HG03520 (cell line): ENCODE measurements at regions not wholly inside any gene's neighbourhood (a gene's known extent, or its start where the extent isn't known, plus 50 kb on each side); places are given as distances from the start of the nearest gene placed in this dataset.
"Not testable (repeated sequence)": the region's sequence is repeated elsewhere in the genome, so short reads cannot be mapped to it uniquely, and the experiment has no call there.

ENCODE experiments used
- ATAC-seq: cut with Tn5 transposase; IDR thresholded peaks from one replicate; pipeline ENCODE4 v1.9.1; 2021; ENCODE audit warnings: mild to moderate bottlenecking, moderate library complexity; ENCODE audit not compliant: unreplicated experiment

DNA sequence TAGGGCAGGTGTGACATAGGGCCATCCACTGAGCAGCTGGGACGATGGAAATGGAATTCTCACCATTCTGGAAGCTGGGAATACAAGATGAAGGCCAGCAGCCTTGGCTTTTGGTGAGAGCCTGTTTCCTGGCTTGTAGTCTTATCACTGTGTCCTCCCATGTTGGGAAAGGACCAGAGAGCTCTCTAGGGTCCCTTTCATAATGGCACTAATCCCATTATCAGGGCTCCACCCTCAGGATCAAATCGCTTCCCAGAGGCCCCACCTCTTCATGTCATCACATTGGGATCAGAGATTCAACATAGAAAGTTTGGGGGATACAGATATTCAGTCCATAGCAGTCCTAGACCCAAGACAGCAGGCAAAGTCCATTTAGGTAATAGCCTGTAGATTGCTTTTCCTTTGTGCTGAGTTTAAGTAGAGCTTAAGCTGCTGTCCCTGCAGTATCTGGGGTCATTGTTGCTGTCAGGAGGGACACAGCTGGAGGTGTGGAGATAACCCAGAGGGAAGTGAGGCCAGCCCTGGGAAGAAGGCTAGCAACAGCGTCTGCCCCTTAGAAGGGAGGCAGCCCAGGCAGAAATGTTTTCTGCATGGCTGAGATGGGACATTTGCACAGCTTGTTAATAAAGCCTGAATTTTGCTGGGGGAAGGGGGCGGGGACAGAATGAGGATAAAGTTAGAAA lies 136.5 kb upstream of the GPR12 start:
- ATAC-seq: no peak

DNA sequence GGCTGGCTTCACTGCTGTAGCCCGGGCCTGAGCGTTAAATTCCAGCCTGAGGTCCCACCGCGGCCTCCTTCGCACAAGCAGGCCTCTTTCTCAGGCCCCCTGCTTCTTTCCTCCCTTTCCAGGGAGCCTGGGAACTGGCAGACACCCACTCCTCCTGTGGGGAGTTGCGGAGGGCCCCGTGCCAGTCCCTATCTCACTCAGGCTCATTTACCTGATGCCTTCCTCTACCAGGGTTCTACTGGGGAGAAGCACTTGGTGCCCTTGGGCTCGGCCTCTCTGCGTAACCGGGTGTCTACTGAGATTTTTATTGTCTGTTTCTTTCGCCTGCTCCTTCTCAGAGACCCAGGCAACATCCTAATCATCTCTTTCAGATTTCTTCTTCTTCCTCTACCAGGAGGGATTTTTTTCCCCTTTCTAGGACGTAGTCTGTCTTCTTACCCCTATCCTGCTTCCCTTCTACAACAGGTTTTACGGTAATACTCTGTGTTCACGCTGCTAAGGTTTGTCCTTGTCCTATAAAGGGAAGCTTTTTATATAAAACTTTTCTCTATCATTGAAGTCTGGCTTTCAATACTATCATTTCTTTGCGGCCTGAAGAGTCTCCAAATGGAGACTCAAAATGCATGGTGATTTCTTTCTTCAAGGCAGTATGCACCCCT lies 135.4 kb upstream of the GPR12 start:
- ATAC-seq: no peak

DNA sequence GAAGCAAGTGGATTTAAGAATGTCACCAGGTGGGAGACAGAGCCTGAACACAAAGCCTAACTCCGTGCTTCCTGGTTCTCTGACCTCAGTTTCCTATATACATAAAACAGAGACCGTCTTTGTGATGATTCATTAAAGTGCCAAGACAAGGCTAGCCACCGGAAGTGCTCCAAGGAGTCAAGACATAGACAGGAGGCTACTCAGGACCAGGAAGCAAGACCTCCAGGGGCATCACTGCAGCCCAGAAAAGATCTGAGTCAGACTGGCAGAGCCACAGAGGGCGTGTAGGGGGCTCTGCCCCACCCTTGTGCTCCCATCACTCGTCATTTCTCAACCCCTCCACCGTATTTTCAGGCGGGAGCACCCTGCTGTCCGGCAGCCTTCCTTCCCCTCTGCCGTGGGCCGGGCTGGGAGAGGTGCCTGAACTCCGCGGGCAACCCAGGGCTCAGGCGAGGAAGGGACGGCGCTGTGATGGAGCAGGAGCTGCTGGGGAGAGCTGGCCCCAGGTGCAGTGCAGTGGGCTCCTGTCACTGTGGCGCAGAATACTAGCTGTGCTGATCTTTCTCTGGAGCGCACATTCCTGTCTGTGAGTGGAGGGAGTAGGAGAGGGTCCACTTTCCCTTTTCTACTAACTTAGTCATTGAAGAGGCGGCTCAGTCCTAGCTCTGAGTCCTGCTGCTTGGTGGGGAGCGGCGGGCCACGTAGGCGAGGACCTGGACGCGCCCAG lies 134.7 kb upstream of the GPR12 start:
- no peak for ATAC-seq

DNA sequence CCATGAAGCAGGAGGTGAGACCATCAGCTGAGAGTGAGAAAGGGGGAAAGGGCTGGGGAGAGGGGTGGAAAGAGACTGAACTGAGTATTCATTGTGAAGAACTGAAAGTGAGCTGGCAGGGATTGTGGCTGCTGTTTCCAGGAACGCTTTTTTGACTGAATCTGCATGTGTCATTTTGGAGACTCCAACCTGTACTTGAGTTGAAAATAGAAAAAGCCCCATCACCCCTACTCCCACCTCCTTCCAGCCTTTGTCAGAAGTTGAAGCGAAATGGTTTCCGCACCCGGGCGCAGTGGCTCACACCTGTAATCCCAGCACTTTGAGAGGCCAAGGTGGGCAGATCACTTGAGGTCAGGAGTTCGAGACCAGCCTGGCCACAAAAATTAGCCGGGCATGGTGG lies 128.0 kb upstream of the GPR12 start:
- ATAC-seq: no peak

DNA sequence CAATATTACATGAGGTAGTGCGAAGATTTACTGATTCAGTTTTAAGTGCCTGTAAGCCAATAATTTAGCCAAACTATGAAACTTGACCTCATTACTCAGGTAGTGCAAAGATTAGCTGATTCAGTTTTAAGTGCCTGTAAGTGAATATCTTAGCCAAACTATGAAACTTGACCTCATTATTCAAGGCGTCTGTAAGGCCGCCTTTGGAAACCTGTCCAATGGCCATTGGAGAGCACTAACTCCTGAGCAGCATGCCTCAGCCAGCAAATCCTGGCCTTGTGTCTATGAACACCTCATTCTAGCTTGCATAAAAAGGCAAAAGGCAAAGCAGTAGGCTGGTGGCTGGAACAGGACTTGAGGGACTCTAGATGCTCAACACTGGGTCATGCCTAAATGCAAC lies 127.0 kb upstream of the GPR12 start:
- no peak for ATAC-seq

GRCh38 chr13:26883613-26884257 lies 123.1 kb upstream of the GPR12 start:
- no peak for ATAC-seq

GRCh38 chr13:26882731-26883130 lies 122.1 kb upstream of the GPR12 start:
- no peak for ATAC-seq

- no peak for ATAC-seq
Observed at GRCh38 chr13:26881154-26881553, 120.6 kb upstream of the GPR12 start.

DNA sequence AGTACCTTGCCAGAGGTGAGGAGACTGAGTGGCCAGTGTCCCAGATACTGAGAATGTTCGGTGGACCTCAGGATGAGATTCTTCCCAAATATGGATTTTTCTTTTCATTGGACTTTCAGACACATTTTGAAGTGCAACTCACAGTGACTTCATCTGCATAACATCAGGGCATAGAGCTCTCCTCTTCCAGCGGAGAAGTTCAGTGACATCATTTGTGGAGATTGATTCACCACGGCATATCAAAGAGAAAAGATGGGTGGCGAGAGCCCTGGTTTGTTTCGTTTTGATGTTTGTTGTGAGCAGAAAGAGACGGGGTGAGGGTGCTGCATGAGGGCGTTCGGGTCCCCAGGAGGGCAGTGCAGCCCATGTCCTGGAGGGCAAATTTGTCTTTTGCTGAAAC lies 120.1 kb upstream of the GPR12 start:
- no peak for ATAC-seq

- no peak for ATAC-seq
Observed at GRCh38 chr13:26878438-26878837, 117.9 kb upstream of the GPR12 start.

GRCh38 chr13:26873386-26873698 lies 112.8 kb upstream of the GPR12 start:
- ATAC-seq: no peak

GRCh38 chr13:26872525-26873385 lies 112.2 kb upstream of the GPR12 start:
- ATAC-seq: no peak

DNA sequence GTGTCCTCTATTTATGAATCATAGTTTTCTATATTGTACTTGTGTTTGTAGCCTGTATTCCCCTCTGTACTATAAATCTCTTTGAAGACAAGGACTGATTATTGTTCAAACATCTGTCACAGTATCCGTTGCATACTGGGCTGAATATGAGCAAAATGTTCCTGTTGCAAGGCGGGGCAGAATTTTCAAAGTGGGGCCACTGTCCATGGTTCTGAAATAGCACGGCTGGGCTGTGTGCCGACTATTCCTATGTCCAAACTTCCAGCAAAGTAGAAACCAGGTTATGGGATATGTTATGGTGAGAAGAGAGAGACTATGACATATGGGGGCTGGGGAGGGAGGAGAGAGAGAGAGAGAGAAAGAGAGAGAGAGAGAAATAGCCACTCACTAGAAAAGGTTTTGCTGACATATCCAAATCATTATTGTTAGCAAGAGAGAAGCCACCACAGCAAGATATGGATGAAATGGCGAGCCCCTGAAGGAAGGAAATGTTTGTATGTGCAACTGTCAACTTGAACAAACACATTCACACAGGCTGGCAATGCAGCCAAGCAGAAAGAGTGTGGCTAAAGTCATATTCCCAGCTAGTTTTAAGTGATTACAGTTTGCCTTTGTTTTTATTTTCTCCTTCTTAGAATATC lies 107.0 kb upstream of the GPR12 start:
- ATAC-seq: no peak

DNA sequence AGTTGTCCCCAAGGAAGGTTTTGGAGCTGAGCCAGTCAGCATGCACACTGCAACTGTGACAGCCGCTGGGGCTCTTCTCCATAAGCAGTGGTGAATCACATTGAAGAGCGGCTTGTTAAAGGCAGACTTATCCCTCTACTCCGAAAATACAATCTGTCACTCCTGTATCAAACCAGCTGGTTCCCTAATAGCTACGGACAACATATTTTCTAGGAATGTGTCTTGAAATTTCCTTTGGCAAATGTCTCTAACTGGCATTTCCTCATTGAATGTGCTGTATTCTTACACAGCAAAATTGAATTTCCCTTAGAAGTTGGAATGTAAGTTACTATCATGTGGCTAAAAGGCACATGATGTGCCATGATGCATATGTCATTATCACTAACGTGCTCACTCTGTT lies 104.0 kb upstream of the GPR12 start:
- ATAC-seq: no peak

DNA sequence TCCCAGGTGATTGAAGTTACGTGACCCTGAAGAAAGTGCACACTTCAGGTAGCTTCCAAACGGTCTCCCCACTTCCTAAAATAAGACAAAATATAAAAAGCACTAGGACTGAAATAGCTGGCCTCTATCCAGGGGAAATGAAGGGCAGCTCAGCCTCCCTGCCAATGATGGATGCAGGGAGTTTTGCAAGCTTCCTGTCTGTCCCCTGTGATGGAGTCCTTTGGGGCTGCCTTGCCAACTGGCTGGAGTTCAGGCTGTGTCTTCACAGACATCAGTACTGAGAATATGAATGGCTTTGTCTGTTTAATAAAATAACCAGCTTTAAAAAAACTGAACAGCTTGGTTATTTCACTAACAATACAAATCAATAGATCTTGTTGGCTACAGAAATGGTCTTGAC lies 101.4 kb upstream of the GPR12 start:
- no peak for ATAC-seq

GRCh38 chr13:26855921-26856320 lies 95.3 kb upstream of the GPR12 start:
- ATAC-seq: no peak

- no peak for ATAC-seq
Observed at GRCh38 chr13:26855071-26855470, 94.5 kb upstream of the GPR12 start.

DNA sequence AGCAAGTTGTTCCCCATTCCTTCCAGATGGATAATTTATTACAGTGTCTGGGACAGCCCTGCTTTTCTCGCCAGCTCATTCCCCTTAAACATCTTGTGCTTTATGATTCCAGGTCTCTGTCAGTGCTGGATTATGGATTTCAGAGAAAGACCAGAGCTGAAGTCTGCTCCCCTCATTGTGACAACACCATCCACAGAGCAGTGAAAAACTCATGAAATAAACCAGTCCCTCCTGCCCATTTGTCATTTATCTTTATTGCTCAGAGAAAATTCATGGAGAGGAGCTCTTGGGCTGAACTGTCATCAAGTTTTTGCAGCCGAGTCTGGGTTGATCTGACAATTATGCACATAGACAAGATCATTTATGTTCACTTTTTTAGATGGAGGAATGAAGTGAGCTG lies 92.7 kb upstream of the GPR12 start:
- ATAC-seq: no peak

- no peak for ATAC-seq
Observed at GRCh38 chr13:26847281-26847680, 86.7 kb upstream of the GPR12 start.

DNA sequence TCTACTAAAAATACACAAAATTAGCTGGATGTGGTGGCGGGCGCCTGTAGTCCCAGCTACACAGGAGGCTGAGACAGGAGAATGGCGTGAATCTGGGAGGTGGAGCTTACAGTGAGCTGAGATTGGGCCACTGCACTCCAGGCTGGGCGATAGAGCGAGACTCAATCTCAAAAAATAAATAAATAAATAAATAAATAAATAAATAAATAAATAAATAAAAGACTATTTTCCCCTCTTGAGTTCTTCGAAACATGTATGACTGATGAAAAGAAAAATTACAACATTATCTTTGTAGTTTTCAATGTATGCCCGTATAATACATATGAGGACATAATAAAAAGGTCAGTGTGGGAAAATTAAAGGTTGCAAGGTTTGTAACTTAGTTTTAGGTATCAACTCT lies 84.5 kb upstream of the GPR12 start:
- not testable (repeated sequence) for ATAC-seq
